Fibroblast of skin of left quadriceps (primary cell): ENCODE measurements at regions not wholly inside any gene's neighbourhood (a gene's known extent, or its start where the extent isn't known, plus 50 kb on each side); places are given as distances from the start of the nearest gene placed in this dataset.
"Not testable (repeated sequence)": the region's sequence is repeated elsewhere in the genome, so short reads cannot be mapped to it uniquely, and the experiment has no call there.

Experiments used
- DNase-seq, 2 experiments: peaks; one replicate each; pipeline ENCODE4 v3.0.0-alpha.2; 2013; ENCODE audit warnings: low read depth in 2 of 2

- DNase-seq: peak in 1 of 2 experiments; percentile 35
These were observed 112.1 kb upstream of the SERPINE2 start for GRCh38 chr2:224151161-224151560.

DNA sequence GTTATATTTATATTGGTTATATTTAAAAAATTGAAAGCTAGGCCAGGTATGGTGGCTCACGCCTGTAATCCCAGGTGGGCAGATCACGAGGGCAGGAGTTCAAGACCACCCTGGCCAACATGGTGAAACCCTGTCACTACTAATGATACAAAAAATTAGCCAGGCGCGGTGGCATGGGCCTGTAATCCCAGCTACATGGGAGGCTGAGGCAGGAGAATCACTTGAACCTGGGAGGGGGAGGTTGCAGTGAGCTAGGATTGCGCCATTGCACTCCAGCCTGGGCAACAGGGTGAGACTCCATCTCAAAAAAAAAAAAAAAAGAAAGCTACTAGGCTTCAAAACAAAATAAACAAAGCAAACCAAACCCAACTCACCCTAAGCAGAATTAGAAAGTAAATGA is 109.0 kb upstream of the SERPINE2 start:
- not testable (repeated sequence) for DNase-seq

DNA sequence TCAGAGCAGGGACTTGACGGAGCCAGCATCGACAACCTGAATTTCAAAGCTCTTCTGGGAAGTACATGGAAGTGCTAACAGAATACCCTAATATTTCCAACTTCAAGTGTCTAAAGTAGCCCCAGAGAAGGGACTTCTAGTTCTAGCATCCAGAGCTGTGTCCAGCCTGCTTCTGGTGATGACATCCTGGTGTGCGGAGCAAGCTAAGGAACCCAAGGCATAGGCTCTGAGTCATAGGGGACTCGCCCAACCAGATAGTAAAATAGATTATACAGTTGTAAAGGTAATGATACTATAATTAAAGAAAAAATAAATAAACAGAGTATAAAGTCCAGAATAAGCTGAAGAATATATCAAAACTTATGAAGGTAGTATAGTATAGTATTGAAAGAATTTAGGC is 108.1 kb upstream of the SERPINE2 start:
- DNase-seq: no peak

- no peak for DNase-seq
These were observed 107.5 kb upstream of the SERPINE2 start for GRCh38 chr2:224146356-224147160.

GRCh38 chr2:224145751-224146355 is 106.8 kb upstream of the SERPINE2 start:
- DNase-seq: peak in 1 of 2 experiments; percentile 51

GRCh38 chr2:224143526-224143925 is 104.4 kb upstream of the SERPINE2 start:
- no peak for DNase-seq

- DNase-seq: peak; percentile 43 to 58
These were observed 103.6 kb upstream of the SERPINE2 start for GRCh38 chr2:224142397-224143312.

GRCh38 chr2:224141304-224141703 is 102.2 kb upstream of the SERPINE2 start:
- no peak for DNase-seq

- no peak for DNase-seq
These were observed 98.1 kb upstream of the SERPINE2 start for GRCh38 chr2:224137208-224137607.

- peak in 1 of 2 experiments; percentile 35 for DNase-seq
These were observed 97.3 kb upstream of the SERPINE2 start for GRCh38 chr2:224136396-224136795.

- no peak for DNase-seq
These were observed 96.8 kb upstream of the SERPINE2 start for GRCh38 chr2:224135881-224136280.

DNA sequence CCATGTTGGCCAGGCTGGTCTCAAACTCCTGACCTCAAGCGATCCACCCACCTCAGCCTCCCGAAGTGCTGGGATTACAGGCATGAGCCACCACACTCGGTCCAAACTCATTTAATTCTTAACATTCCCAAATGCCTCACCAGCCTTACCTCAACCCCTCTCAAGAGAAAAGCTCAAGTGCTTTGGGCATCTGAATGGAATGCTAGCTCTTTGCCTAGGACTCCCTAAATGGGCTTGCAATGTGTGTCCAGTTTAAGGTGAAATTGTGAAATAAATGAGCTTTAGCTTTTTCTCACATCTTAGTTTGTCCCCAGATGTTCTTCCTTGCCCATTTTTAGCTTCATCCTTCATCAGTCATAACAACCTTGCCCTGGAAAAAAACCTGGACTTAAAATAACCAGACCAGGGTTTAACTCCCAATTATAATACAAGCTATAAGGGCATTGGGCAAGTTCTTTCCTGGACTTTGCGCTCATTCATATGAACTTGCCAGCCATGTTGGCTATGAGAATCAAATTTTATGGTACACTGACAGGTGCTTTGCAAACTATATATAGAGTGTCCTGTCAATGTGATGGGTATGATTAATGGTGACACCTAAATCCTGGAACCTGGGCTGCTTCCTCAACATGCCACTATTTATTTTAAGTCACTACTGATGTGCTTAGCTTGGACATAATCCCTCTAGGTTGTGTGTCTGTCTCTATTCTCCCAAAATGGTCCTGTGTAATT is 95.1 kb upstream of the SERPINE2 start:
- DNase-seq: no peak

- no peak for DNase-seq
These were observed 94.3 kb upstream of the SERPINE2 start for GRCh38 chr2:224133387-224133786.

DNA sequence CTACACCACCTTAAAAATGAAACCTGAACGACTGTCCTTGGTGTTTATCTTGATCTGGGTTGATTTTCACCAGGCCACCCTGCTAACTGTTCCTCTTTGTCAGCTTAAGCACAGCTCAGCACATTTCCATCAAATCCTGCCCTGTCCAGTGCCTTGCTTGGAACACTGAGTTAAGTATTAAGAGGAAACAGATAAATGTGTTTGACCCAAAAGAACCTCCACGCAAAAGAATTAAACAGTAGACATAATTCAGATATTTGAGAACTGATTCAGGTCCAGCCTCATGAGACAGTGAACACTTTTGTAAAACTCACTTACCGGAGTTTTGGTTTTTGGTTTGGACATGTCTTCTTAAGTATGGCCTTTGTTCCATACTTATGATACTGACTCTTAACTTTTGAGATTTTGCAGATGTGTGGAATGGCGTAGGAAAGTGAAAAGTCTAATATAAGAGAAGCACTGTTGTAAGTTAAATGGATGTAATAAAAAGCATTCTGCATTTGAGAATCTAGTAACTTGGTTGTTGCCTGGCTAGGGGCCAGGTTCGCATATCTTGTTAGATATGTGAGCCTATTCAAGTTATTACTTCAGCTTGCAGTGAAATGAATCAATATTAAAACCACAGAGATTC is 88.9 kb upstream of the SERPINE2 start:
- DNase-seq: peak; percentile 64 to 70

- no peak for DNase-seq
These were observed 87.4 kb upstream of the SERPINE2 start for GRCh38 chr2:224126440-224126839.

- DNase-seq: no peak
These were observed 86.9 kb upstream of the SERPINE2 start for GRCh38 chr2:224126003-224126402.

DNA sequence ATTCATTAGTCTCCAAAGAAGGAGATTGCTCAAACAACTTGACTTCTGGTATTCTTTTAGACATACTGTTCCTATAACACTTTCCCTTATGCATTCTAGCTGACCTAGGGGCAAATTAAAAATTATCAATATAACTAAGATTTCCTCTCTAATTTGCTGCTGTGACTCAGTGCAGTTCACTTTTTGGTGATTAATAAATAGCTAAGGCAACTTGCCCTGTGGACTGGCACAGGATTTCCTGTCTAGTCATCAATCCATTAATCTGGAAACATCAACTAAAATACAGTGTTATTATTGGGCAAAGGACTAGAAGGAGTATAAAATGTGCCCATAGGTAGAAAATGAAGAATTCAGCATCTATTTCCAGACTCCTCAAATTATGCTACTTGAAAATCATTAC is 83.5 kb upstream of the SERPINE2 start:
- no peak for DNase-seq

GRCh38 chr2:224121406-224122067 is 82.5 kb upstream of the SERPINE2 start:
- DNase-seq: no peak

DNA sequence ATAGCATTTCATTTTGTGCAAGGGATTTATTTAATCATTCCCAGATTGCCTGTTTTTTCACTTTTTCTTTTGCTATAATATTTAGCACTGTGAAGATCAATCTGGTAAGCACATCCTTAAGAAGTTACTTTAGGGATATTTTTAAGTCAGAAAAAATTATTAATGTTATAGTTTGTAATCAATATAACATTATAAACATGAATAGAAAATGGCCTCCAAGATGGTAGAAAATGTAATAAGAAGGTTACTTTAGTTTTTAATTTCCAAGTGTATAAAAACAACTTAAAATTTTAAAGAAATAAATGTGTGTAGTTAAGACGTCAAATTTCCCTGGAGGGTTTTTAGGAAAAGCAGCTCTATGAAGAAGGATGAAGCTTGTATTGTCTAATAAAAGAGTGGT is 81.9 kb upstream of the SERPINE2 start:
- no peak for DNase-seq

DNA sequence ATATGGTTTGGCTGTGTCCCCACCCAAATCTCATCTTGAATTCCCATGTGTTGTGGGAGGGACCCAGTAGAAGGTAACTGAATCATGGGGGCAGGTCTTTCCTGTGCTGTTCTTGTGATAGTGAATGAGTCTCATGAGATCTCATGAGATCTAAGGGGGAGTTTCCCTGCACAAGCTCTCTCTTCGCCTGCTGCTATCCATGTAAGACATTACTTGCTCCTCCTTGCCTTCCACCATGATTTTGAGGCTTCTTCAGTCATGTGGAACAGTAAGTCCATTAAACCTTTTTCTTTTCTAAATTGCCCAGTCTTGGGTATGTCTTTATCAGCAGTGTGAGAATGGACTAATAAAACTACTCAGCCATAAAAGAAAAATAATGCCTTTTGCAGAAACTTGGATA is 80.8 kb upstream of the SERPINE2 start:
- not testable (repeated sequence) for DNase-seq

- DNase-seq: no peak
These were observed 75.3 kb upstream of the SERPINE2 start for GRCh38 chr2:224114428-224114827.
